ENCODE measurements at regions not wholly inside any gene's neighbourhood (a gene's known extent, or its start where the extent isn't known, plus 50 kb on each side); places are given as distances from the start of the nearest gene placed in this dataset.

GRCh38 chr6:163922562-163922961, 508.0 kb downstream of the QKI start:
- TF ChIP-seq, protein P1, sequence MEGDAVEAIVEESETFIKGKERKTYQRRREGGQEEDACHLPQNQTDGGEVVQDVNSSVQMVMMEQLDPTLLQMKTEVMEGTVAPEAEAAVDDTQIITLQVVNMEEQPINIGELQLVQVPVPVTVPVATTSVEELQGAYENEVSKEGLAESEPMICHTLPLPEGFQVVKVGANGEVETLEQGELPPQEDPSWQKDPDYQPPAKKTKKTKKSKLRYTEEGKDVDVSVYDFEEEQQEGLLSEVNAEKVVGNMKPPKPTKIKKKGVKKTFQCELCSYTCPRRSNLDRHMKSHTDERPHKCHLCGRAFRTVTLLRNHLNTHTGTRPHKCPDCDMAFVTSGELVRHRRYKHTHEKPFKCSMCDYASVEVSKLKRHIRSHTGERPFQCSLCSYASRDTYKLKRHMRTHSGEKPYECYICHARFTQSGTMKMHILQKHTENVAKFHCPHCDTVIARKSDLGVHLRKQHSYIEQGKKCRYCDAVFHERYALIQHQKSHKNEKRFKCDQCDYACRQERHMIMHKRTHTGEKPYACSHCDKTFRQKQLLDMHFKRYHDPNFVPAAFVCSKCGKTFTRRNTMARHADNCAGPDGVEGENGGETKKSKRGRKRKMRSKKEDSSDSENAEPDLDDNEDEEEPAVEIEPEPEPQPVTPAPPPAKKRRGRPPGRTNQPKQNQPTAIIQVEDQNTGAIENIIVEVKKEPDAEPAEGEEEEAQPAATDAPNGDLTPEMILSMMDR (IDR thresholded peaks at IDR 0.05) = no peak
- no peak for TF ChIP-seq POLR2A (IDR thresholded peaks at IDR 0.05)
- TF ChIP-seq EP300 (IDR thresholded peaks at IDR 0.05) = no peak
- TF ChIP-seq POLR2AphosphoS5 (IDR thresholded peaks at IDR 0.05) = no peak
